Activated CD4-positive, alpha-beta T cell treated with anti-CD3 and anti-CD28 coated beads for 48 hours (primary cell): ENCODE measurements at regions not wholly inside any gene's neighbourhood (a gene's known extent, or its start where the extent isn't known, plus 50 kb on each side); places are given as distances from the start of the nearest gene placed in this dataset.
"Not testable (repeated sequence)": the region's sequence is repeated elsewhere in the genome, so short reads cannot be mapped to it uniquely, and the experiment has no call there.

Experiments
- DNase-seq: peaks from one replicate; pipeline ENCODE4 v3.0.0-alpha.2; 2020

- no peak for DNase-seq
Measured at GRCh38 chr14:84874436-84874835, 655.5 kb upstream of the FLRT2 start.

GRCh38 chr14:84877061-84877460 lies 652.9 kb upstream of the FLRT2 start:
- DNase-seq: no peak

GRCh38 chr14:84882830-84883229 lies 647.1 kb upstream of the FLRT2 start:
- no peak for DNase-seq

- no peak for DNase-seq
Measured at GRCh38 chr14:84885061-84885460, 644.9 kb upstream of the FLRT2 start.

- DNase-seq: no peak
Measured at GRCh38 chr14:84891404-84891803, 638.5 kb upstream of the FLRT2 start.

GRCh38 chr14:84894254-84894653 lies 635.7 kb upstream of the FLRT2 start:
- DNase-seq: no peak

GRCh38 chr14:84922370-84922769 lies 607.6 kb upstream of the FLRT2 start:
- no peak for DNase-seq

GRCh38 chr14:84926656-84927055 lies 603.3 kb upstream of the FLRT2 start:
- DNase-seq: no peak

- no peak for DNase-seq
Measured at GRCh38 chr14:84927096-84927827, 602.7 kb upstream of the FLRT2 start.

- no peak for DNase-seq
Measured at GRCh38 chr14:84929086-84929485, 600.9 kb upstream of the FLRT2 start.

- no peak for DNase-seq
Measured at GRCh38 chr14:84929834-84930233, 600.1 kb upstream of the FLRT2 start.

- DNase-seq: no peak
Measured at GRCh38 chr14:84937016-84937415, 592.9 kb upstream of the FLRT2 start.

- DNase-seq: no peak
Measured at GRCh38 chr14:84937449-84937848, 592.5 kb upstream of the FLRT2 start.

GRCh38 chr14:84944901-84945300 lies 585.0 kb upstream of the FLRT2 start:
- not testable (repeated sequence) for DNase-seq

GRCh38 chr14:84959851-84960520 lies 570.0 kb upstream of the FLRT2 start:
- DNase-seq: no peak

GRCh38 chr14:84961637-84962036 lies 568.3 kb upstream of the FLRT2 start:
- no peak for DNase-seq

GRCh38 chr14:84963518-84963917 lies 566.4 kb upstream of the FLRT2 start:
- no peak for DNase-seq

- no peak for DNase-seq
Measured at GRCh38 chr14:84965279-84965678, 564.7 kb upstream of the FLRT2 start.

GRCh38 chr14:84969501-84969900 lies 560.4 kb upstream of the FLRT2 start:
- DNase-seq: no peak

- DNase-seq: no peak
Measured at GRCh38 chr14:84975241-84975902, 554.6 kb upstream of the FLRT2 start.

- DNase-seq: no peak
Measured at GRCh38 chr14:84976805-84977204, 553.1 kb upstream of the FLRT2 start.

- DNase-seq: no peak
Measured at GRCh38 chr14:84987042-84987441, 542.9 kb upstream of the FLRT2 start.

- DNase-seq: no peak
Measured at GRCh38 chr14:84988357-84988756, 541.6 kb upstream of the FLRT2 start.

- no peak for DNase-seq
Measured at GRCh38 chr14:84991021-84991420, 538.9 kb upstream of the FLRT2 start.
